HG02759 (cell line): ENCODE measurements at regions not wholly inside any gene's neighbourhood (a gene's known extent, or its start where the extent isn't known, plus 50 kb on each side); places are given as distances from the start of the nearest gene placed in this dataset.

ENCODE experiments used
- ATAC-seq: cut with Tn5 transposase; IDR thresholded peaks from one replicate; pipeline ENCODE4 v1.9.1; 2021; ENCODE audit warnings: mild to moderate bottlenecking, moderate library complexity; ENCODE audit not compliant: unreplicated experiment

GRCh38 chr1:244974550-244974949, 110.2 kb upstream of the HNRNPU start:
- ATAC-seq = no peak

DNA sequence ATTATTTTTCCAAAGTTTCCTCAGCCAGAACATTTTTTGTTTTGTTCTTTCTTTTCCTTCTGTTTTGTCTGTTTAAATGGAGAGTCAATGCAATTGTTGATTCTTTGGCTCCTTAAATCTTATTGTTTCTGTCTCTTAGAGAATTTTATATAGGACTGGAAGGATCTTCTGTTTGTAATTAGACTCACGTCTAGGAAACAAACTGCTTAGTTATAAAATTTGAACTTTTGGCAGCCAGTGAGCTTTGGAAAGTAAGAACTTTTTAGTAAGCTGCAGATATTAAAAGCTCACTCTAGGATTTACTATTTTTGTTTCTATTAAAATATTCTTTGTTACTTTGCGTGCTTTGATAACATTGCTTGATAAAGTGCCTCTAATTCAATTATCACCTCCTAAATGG, 109.8 kb upstream of the HNRNPU start:
- ATAC-seq = no peak

DNA sequence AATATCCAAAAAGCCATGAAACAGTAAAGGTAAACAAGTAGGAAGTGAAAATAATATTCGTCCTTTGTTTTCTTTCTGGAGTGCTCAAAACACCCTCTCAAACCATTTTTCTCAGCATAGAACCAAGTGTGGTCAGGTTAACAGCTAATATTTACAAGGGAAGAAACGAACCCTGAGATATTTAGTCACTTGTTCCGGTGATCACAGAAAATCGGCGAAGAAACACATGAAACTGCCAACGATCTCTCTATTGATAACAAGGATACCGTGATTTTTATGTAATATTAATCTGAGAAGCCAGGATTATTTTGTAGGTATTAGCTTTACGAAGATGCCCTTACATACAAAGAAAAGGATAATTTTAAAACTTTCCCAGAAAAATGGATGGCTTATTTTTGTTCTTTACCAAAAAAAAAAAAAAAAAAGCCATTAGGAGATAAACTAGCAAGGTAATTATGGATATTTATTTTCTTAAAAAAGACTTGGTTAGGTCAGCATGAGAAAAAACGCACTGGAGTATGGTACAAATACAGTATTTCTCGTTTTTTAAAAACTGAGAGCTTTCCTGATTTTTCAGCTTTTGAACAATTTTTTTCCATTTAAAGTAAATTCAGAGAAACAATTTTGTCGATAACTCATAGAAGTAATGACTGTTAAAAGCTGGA, 107.3 kb upstream of the HNRNPU start:
- ATAC-seq = no peak

DNA sequence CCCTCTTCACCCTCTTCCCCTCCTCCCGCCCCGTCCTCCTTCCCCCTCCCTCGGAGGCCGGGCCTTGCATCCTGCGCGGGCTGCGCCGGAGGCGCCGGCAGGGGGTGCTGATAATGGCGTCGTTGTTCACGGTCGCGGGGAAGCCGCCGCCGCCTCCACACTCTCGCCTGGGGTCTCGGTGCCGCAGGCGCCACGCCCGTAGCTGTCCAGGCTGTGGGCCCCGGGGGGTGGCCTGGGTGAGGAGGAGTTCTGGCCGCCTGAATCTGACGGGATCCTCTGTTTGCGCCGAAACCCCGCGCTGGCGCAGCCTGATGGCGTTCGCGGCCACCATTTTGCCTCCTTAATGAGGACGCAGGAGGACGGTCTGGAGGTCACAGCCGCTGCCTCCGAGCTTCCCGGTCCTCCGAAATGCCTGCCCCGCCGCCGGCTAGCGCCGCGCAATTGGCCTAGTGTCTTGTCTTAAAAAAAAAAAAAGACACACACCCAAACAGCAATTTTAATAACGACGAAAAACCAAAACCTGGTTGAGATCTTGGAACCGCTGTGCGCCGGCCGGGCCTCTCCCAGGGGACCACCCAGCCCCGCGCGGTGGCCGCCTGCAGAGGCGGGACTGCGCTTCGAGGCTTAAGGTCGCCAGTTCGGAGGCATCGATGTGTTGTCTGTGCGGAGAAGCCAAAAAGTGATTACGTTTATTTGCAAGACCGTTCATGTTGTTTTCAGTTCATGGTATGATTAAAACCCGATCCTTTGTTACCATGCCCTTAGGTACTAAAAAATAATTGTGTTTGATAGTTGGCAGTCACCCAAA, 106.6 kb upstream of the HNRNPU start:
- peak; percentile 71 for ATAC-seq

- ATAC-seq = peak; percentile 70
Observed at GRCh38 chr1:244970236-244970743, 105.9 kb upstream of the HNRNPU start.

DNA sequence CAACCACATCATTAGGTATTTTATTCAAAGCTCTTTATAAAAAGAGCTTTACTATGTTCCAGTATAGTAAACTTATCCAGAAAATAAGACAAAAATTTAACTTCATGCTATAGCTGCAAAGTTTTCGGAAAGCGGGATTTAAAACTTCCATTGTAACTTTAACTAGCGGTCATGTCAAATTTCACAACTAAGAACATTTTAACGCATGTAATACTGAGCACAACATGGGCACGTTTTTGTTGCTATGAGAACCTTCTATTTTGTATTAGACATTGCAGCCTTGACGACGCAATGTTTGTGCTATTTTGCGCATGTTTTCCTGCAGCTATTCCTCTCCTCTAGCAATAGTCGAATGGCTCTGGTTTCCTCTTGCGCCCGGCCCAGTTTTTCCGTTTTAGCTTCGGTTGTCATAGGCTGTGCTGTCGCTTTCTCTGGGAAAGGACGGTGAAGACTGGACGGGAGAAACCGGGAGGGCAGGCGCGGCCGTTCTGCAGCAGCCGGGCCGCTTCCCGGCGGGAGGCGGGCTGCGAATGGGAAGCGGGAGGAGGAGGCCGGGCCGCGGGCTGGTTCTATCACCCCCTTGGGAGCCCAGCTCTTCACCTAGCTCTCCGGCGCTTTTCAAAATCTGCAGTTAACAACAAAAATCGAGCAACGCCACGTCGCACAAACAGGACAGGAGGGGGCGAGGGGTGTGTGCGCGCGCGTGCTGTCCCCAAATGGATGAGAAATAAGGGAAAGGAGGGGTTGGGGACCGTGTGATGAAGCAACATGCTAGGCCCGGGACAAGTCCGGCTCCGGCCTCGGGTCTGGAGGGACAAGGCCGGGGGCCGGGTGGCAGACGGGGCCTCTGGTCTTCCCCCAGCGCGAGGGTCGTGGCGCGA, 105.3 kb upstream of the HNRNPU start:
- ATAC-seq = peak; percentile 30

DNA sequence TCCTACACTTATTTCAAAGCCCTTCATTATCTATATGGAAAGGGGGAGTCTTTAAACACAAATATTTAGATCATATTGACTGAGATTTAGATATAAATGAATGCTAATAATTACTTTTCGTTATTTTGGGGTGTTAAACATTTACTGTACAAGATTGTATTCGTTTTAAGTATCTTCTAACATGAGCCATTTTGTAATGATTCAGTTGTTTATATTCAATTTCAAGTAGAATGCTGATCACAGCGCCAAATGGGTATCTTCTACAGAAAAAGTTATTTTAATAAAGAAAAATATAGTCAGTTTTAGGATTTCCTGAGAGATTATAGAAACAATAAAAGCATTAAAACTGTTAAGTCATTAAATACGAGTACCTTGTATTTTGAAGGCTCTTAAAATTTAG, 104.5 kb upstream of the HNRNPU start:
- ATAC-seq = no peak

DNA sequence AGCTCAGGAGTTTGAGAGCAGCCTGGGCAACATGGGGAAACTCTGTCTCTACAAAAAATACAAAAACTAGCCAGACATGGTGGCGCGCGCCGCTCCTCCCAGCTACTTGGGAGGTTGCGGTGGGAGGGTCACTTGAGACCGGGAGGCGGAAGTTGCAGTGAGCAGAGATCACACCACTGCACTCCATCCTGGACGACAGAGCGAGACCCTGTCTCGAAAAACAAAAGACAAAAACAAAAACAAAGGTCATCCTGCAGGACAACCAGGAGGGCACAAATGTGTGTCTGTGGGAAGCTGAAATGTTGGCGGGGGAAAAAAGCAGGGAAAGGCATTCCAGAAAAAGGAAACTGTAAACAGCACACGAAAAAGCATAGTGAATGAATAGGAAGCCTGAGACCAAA, 104.1 kb upstream of the HNRNPU start:
- no peak for ATAC-seq

DNA sequence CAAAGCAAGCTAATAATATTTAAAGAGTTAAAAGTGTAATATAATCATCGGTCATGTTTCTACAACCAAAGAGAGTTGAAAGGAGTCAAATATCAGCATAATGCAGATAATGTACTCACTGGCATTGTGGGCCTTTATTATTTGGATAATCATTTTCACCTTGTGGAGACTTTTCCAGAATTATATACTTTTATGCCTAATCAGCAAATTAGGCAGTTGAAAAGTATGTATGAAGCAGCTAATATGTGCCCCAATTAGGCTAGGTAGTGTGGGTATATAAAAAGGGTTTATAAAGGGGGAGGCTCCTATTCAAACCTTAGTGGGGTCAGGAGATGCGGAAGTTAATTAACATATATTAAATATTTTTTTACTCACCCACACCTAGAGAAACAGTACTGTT, 102.8 kb upstream of the HNRNPU start:
- no peak for ATAC-seq

DNA sequence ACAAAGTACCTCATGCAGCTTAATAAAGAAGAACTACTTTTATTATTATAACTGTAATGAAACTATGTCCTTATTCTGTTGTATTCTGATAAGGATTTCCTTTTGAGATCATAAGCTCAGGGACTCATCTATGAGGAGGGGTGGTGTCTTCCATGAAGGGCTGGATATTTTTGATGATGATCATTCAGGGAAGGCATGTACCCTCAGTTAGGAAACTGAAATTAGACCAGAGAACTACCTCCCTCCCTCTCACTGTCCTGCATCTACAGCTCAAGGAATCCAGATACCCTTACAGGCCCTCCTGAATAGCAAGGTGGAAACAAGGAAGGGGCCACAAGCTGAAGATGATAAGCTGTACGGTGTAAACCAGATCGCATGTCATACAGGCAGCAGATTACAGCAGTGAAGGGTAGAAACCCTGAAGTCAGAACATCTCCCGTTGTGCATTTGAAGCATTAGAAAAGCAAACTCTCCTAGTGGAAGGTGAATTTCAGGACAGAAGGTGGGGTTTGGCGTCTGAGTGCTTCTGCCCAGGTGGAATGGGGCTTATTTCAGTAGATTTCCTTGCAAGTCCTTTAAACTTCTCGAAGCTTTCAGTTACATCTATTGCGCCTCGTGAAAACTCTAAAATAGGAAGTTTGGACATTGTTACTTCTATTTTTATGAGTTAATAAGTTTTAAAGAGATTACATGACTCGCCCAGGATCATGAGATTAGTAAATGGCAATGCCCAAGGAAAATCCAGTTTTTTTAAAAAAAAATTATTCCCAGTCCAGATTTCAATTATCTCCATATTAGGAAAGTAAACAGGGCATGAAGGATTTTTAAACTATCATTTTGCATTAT, 101.1 kb upstream of the HNRNPU start:
- no peak for ATAC-seq

- ATAC-seq = no peak
Observed at GRCh38 chr1:244964112-244964971, 100.0 kb upstream of the HNRNPU start.

DNA sequence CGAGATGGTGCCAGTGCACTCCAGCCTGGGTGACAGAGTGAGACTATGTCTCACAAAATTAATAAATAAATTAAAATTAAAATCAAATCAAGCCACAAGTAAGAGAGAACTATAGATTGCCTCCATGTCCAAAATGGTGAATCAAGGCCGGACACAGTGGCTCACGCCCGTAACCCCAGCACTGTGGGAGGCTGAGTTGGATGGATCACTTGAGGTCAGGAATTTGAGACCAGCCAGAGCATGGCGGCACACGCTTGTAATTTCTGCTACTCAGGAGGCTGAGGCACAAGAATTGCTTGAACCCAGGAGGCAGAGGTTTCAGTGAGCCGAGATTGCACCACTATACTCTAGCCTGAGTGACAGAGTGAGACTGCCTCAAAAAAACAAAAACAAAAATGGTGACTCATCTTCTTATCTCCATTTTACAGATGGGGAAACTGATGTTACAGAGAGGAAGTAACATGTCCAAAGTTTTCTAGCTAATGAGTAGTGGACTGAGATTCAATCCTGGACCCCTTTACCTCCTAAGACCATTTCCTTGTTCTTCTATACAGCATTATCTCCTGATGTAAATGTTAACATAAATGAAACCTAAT, 99.0 kb upstream of the HNRNPU start:
- ATAC-seq = no peak

- no peak for ATAC-seq
Observed at GRCh38 chr1:244962130-244962529, 97.8 kb upstream of the HNRNPU start.

- ATAC-seq = no peak
Observed at GRCh38 chr1:244960904-244961303, 96.6 kb upstream of the HNRNPU start.

GRCh38 chr1:244958593-244958992, 94.2 kb upstream of the HNRNPU start:
- no peak for ATAC-seq

DNA sequence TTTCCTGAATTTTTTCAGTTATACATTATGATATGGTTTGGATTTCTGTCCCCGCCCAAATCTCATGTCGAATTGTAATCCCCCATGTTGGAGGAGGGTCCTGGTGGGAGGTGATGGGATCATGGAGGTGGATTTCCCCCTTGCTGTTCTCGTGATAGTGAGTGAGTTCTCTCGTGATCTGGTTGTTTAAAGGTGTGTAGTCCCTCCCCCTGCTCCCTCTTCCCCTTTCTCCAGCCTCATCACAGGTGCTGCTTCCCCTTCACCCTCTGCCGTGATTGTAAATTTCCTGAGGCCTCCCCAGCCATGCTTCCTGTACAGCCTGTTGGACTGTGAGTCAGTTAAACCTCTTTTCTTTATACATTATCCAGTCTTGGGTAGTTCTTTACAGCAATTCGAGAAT, 93.2 kb upstream of the HNRNPU start:
- no peak for ATAC-seq

DNA sequence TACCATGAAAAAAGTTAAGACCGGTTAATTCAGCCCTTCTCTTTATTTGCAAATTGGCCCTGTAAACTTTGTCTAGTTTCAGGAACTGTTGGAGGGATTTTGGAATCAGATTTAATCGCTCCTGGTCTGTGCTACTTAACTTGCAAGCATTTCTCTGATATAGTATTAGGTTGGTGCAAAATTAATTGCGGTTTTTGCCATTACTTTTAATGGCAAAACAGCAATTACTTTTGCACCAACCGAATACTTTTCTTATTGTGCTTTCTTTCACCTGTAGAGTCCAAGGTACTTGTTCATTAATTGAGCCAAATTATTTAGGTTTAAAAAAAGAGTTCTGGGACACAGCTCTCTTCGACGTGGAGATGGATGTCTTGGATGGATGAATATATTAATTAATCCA, 92.8 kb upstream of the HNRNPU start:
- no peak for ATAC-seq

- no peak for ATAC-seq
Observed at GRCh38 chr1:244955661-244956060, 91.3 kb upstream of the HNRNPU start.

DNA sequence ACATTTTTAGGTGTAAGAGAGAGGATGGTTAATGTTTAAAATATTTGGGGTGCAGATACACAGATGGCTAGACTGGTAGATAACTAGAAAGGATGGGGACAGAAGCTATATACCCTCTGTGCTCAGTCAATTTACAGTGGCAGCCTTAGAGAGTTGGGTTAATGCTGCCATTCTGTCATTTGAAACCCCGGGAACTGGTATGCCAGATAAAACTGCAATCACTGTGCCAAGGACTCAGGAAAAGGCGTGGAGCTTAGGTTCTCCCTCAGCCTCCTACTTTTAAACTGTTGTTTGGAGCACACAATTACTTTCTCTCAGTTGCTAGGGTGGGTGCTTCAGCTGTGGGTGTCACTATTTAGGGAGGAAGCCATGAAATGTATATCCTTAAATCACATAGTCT, 90.0 kb upstream of the HNRNPU start:
- no peak for ATAC-seq
